HTR-8/SVneo (cell line): ENCODE measurements at regions not wholly inside any gene's neighbourhood (a gene's known extent, or its start where the extent isn't known, plus 50 kb on each side); places are given as distances from the start of the nearest gene placed in this dataset.

Source experiments
- DNase-seq: peaks from one replicate; pipeline ENCODE4 v3.0.0; 2011; ENCODE audit warnings: low spot score, mixed read lengths; ENCODE audit not compliant: insufficient read length
- FAIRE-seq: peaks from 2 replicates; lab custom pipeline; 2011; peaks lifted over from hg19 to GRCh38; lab: Jason Lieb, UNC

- no peak for FAIRE-seq
- no peak for DNase-seq
Observed at GRCh38 chr22:22155607-22156006, 89.0 kb upstream of the VPREB1 start.

- FAIRE-seq, result no peak
- no peak for DNase-seq
Observed at GRCh38 chr22:22155146-22155545, 89.4 kb upstream of the VPREB1 start.

- no peak for DNase-seq
- FAIRE-seq, result no peak
Observed at GRCh38 chr22:22154040-22154439, 90.5 kb upstream of the VPREB1 start.

- FAIRE-seq (no peak), DNase-seq (no peak)
Observed at GRCh38 chr22:22151308-22151707, 93.3 kb upstream of the VPREB1 start.

GRCh38 chr22:22150457-22150856 is 94.1 kb upstream of the VPREB1 start:
- no peak for DNase-seq
- FAIRE-seq, result no peak

- FAIRE-seq, result no peak
Observed at GRCh38 chr22:22148905-22149304, 95.7 kb upstream of the VPREB1 start.

GRCh38 chr22:22144858-22145257 is 99.7 kb upstream of the VPREB1 start:
- FAIRE-seq (no peak), DNase-seq (no peak)

More at GRCh38 chr22:22148905-22149304, 95.7 kb upstream of the VPREB1 start:
- no peak for DNase-seq

- DNase-seq, result no peak
- no peak for FAIRE-seq
Observed at GRCh38 chr22:22143448-22143847, 101.1 kb upstream of the VPREB1 start.

- no peak for DNase-seq
- FAIRE-seq, result no peak
Observed at GRCh38 chr22:22142661-22143060, 101.9 kb upstream of the VPREB1 start.

- no peak for DNase-seq
- no peak for FAIRE-seq
Observed at GRCh38 chr22:22141771-22142591, 102.6 kb upstream of the VPREB1 start.

- DNase-seq, result no peak
- FAIRE-seq, result no peak
Observed at GRCh38 chr22:22141031-22141430, 103.6 kb upstream of the VPREB1 start.

GRCh38 chr22:22139364-22139763 is 105.2 kb upstream of the VPREB1 start:
- no peak for FAIRE-seq

GRCh38 chr22:22138915-22139314 is 105.7 kb upstream of the VPREB1 start:
- DNase-seq, result no peak

More at GRCh38 chr22:22139364-22139763, 105.2 kb upstream of the VPREB1 start:
- DNase-seq, result no peak

GRCh38 chr22:22137891-22138290 is 106.7 kb upstream of the VPREB1 start:
- no peak for FAIRE-seq
- no peak for DNase-seq

More at GRCh38 chr22:22138915-22139314, 105.7 kb upstream of the VPREB1 start:
- no peak for FAIRE-seq

GRCh38 chr22:22133910-22134309 is 110.7 kb upstream of the VPREB1 start:
- FAIRE-seq, result no peak
- DNase-seq, result no peak

GRCh38 chr22:22130953-22131608 is 113.5 kb upstream of the VPREB1 start:
- DNase-seq (no peak), FAIRE-seq (no peak)

- no peak for FAIRE-seq
- DNase-seq, result no peak
Observed at GRCh38 chr22:22129387-22129786, 115.2 kb upstream of the VPREB1 start.

- DNase-seq, result no peak
Observed at GRCh38 chr22:22128440-22128839, 116.1 kb upstream of the VPREB1 start.

GRCh38 chr22:22127100-22127499 is 117.5 kb upstream of the VPREB1 start:
- FAIRE-seq (no peak), DNase-seq (no peak)

More at GRCh38 chr22:22128440-22128839, 116.1 kb upstream of the VPREB1 start:
- FAIRE-seq, result no peak

- FAIRE-seq (no peak), DNase-seq (no peak)
Observed at GRCh38 chr22:22125579-22126468, 118.8 kb upstream of the VPREB1 start.
